HG03575 (cell line): ENCODE measurements at regions not wholly inside any gene's neighbourhood (a gene's known extent, or its start where the extent isn't known, plus 50 kb on each side); places are given as distances from the start of the nearest gene placed in this dataset.

Experiments used
- ATAC-seq: cut with Tn5 transposase; IDR thresholded peaks from one replicate; pipeline ENCODE4 v1.9.1; 2021; ENCODE audit not compliant: unreplicated experiment, insufficient number of reproducible peaks, low FRiP score; ENCODE audit errors: extremely low read depth

GRCh38 chr13:47175172-47175866 is 278.5 kb upstream of the HTR2A start:
- no peak for ATAC-seq

DNA sequence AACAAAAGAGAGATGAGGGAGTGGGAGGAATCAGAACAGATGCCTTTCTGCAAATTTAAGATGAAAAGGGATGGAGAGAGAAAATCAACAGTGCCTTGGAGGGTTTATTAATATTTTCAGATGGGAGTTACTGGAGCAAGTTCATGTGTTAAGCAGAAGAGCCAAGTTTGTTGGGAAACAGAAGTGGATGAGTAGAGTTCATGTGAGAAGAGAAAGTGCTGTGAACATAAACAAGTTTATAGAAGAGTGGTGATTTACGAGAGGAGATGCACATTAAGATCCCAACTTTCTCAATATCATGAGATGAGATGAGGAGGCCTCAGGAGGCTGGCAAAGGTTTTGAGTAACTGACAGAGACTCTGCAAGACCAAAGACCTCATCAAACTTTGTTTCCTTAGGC is 274.1 kb upstream of the HTR2A start:
- ATAC-seq, result no peak

GRCh38 chr13:47168618-47169017 is 271.8 kb upstream of the HTR2A start:
- no peak for ATAC-seq

- ATAC-seq, result no peak
These were observed 271.2 kb upstream of the HTR2A start for GRCh38 chr13:47168066-47168465.

GRCh38 chr13:47166336-47166735 is 269.5 kb upstream of the HTR2A start:
- ATAC-seq, result no peak

GRCh38 chr13:47159853-47160550 is 263.1 kb upstream of the HTR2A start:
- ATAC-seq, result no peak

DNA sequence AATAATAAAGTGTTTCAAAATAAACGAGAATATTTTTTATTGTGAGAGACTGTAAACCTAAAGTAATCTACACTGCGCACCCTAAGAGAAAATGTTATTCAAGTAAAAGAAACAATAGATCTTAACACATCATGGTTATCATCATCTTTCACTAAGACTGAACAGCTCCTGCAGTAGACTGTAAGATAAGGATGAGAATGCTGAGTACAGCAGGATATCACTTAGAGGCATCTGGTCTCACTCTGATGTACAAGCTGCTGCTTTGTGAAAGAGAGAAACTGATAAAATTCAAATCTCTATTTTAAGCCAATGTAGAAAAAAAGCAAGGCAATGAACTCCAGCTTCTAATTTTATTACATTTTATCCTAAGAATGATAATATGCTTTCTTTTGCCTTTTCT is 261.7 kb upstream of the HTR2A start:
- no peak for ATAC-seq

- no peak for ATAC-seq
These were observed 251.7 kb upstream of the HTR2A start for GRCh38 chr13:47148543-47148942.

DNA sequence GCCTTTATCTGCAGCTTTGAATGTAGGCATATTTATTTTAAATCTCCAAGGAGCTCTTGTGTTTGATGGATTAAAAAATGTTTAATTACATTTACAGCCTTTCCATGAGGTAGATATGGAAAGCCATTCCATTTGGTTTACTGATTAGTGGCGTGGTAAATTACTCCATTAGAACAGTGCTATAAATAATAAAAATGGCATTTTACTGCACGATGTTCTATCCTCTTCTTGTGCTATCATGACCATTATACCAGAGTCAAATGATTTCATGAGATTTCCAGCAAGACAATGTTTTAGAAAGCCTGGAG is 250.9 kb upstream of the HTR2A start:
- ATAC-seq, result no peak

- ATAC-seq, result peak; percentile 99
These were observed 250.3 kb upstream of the HTR2A start for GRCh38 chr13:47146991-47147811.

DNA sequence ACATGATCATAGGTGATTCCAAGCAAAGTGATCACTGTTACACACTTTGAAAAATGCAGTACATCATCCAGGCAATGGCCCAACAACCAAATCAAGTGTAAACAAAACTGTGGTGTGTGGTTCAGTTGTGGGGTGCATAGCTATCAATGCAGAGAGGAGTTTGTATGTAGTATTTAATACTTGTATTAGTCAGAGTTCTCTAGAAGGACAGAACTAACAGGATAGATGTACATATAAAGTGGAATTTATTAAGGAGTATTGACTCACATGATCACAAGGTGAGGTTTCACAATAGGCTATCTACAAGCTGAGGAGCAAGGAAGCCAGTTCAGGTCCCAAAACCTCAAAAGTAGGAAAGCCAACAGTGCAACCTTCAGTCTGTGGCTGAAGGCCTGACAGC is 249.3 kb upstream of the HTR2A start:
- ATAC-seq, result no peak

DNA sequence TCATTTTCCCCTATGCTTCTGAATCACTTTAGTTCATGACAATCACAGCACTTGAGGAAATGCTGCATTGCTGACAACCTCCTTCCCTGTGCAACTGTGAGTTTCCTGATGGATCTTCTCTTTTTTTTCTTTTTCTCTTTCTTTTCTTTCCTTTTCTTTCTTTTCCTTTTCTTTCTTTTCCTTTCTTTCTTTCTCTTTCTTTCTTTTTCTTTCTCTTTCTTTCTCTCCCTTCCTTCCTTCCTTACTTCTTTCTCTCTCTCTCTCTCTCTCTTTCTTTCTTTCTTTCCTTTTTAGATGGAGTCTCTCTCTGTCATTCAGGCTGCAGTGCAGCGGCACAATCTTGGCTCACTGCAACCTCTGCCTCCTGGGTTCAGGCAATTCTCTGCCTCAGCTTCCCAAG is 247.9 kb upstream of the HTR2A start:
- no peak for ATAC-seq

GRCh38 chr13:47142105-47142504 is 245.3 kb upstream of the HTR2A start:
- no peak for ATAC-seq

GRCh38 chr13:47139519-47139918 is 242.7 kb upstream of the HTR2A start:
- ATAC-seq, result no peak

DNA sequence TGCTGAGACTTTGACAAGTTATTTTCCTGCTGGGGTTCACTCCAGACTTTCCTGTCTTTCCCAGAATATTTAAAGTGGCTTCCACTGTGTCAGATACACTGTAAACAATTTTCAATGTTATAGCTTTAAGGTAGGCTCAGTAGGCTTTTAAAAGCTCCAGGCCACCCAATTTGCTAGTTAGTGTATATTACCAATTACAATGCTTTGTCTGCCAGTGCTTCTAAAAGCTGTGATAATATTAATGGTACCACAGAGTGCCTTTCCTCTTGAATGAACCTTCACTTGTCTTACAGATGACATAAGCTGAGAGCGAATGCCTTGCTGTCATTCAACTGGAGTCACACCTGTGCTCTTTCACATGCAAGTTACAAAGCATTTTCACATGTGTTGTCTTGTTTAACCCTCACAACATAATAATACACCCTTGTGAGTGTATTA is 239.7 kb upstream of the HTR2A start:
- ATAC-seq, result no peak

GRCh38 chr13:47135800-47136503 is 239.1 kb upstream of the HTR2A start:
- no peak for ATAC-seq

GRCh38 chr13:47134939-47135489 is 238.2 kb upstream of the HTR2A start:
- peak; percentile 77 for ATAC-seq

GRCh38 chr13:47133011-47133445 is 236.2 kb upstream of the HTR2A start:
- ATAC-seq, result no peak

DNA sequence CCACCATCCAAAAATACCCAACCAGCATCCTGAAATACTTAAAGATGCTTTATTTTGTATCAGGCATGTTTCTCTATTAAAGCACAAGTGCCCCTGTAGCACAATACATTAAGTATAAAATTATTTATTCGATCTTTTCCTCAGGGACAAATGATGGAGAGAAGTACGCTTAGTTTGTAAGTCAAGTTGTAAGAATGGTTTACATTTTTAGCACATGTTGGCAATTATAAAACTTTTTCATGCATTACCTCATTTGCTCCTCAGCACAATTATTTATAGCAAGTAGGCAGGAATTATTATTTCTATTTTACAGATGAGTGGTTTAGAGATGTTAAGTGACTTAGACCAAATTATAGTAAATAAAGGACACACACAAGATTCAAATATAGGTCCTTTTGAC is 232.6 kb upstream of the HTR2A start:
- ATAC-seq, result no peak
